ENCODE measurements at regions not wholly inside any gene's neighbourhood (a gene's known extent, or its start where the extent isn't known, plus 50 kb on each side); places are given as distances from the start of the nearest gene placed in this dataset.

DNA sequence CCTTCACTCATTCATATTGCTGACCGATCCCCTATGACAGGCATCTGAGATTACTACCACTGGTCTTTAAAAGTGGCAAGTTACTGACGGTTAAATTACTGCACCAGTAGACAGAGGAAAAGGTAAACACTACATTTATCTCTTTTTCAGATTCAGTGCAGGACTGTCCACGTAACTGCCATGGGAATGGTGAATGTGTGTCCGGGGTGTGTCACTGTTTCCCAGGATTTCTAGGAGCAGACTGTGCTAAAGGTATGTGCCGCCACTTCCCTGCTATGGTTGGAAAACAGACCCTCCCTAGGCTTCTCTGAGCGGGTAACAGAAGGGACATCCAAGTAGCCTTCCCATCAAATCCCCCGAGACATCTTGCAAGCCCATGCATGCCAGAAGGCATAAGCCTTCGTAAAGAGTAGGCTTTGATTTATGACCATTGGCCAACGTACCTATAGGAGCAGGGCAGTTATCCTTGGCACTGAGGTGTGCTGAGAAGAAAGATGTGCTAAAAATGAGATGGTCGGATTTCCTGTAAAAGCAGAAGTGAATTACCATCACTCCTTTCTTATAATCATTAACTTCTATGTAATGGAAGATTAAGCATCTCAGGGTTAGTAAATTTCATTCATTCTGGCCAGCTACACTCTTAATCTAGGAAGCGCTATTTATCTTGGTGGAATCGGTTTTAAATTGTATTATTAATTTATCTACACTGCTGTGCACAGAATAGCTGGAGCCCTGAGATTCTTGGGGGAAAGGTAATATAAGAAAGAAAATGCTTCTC, 193.4 kb upstream of the WWC1 start:
- TF ChIP-seq JUN (CRISPR knock-in tag; IDR thresholded peaks at IDR 0.05) (no peak), ZNF138 (CRISPR knock-in tag; conservative IDR thresholded peaks at IDR 0.05) (no peak), ZNF121 (CRISPR knock-in tag; IDR thresholded peaks at IDR 0.05) (no peak)
- TF ChIP-seq, protein P1, sequence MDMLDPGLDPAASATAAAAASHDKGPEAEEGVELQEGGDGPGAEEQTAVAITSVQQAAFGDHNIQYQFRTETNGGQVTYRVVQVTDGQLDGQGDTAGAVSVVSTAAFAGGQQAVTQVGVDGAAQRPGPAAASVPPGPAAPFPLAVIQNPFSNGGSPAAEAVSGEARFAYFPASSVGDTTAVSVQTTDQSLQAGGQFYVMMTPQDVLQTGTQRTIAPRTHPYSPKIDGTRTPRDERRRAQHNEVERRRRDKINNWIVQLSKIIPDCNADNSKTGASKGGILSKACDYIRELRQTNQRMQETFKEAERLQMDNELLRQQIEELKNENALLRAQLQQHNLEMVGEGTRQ (CRISPR knock-in tag; IDR thresholded peaks at IDR 0.05): no peak
- TF ChIP-seq, protein P2, sequence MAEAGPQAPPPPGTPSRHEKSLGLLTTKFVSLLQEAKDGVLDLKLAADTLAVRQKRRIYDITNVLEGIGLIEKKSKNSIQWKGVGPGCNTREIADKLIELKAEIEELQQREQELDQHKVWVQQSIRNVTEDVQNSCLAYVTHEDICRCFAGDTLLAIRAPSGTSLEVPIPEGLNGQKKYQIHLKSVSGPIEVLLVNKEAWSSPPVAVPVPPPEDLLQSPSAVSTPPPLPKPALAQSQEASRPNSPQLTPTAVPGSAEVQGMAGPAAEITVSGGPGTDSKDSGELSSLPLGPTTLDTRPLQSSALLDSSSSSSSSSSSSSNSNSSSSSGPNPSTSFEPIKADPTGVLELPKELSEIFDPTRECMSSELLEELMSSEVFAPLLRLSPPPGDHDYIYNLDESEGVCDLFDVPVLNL (CRISPR knock-in tag; IDR thresholded peaks at IDR 0.05; ENCODE audit: borderline replicate concordance, low read depth): no peak
- TF ChIP-seq, protein P3, sequence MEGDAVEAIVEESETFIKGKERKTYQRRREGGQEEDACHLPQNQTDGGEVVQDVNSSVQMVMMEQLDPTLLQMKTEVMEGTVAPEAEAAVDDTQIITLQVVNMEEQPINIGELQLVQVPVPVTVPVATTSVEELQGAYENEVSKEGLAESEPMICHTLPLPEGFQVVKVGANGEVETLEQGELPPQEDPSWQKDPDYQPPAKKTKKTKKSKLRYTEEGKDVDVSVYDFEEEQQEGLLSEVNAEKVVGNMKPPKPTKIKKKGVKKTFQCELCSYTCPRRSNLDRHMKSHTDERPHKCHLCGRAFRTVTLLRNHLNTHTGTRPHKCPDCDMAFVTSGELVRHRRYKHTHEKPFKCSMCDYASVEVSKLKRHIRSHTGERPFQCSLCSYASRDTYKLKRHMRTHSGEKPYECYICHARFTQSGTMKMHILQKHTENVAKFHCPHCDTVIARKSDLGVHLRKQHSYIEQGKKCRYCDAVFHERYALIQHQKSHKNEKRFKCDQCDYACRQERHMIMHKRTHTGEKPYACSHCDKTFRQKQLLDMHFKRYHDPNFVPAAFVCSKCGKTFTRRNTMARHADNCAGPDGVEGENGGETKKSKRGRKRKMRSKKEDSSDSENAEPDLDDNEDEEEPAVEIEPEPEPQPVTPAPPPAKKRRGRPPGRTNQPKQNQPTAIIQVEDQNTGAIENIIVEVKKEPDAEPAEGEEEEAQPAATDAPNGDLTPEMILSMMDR (IDR thresholded peaks at IDR 0.05): no peak
